GM19043 (cell line): ENCODE measurements at regions not wholly inside any gene's neighbourhood (a gene's known extent, or its start where the extent isn't known, plus 50 kb on each side); places are given as distances from the start of the nearest gene placed in this dataset.

ENCODE experiments used
- ATAC-seq: cut with Tn5 transposase; IDR thresholded peaks from one replicate; pipeline ENCODE4 v1.9.1; 2021; ENCODE audit warnings: low read depth; ENCODE audit not compliant: unreplicated experiment

- ATAC-seq = no peak
These were observed 50.0 kb upstream of the DOCK9 start for GRCh38 chr13:99027661-99028425.

GRCh38 chr13:99028890-99029289, 51.0 kb upstream of the DOCK9 start:
- ATAC-seq = no peak

GRCh38 chr13:99029576-99029975, 51.7 kb upstream of the DOCK9 start:
- no peak for ATAC-seq

GRCh38 chr13:99030326-99030725, 52.5 kb upstream of the DOCK9 start:
- no peak for ATAC-seq

GRCh38 chr13:99031832-99032231, 54.0 kb upstream of the DOCK9 start:
- no peak for ATAC-seq

GRCh38 chr13:99033814-99034213, 56.0 kb upstream of the DOCK9 start:
- ATAC-seq = no peak

- ATAC-seq = no peak
These were observed 56.6 kb upstream of the DOCK9 start for GRCh38 chr13:99034333-99035085.

- no peak for ATAC-seq
These were observed 57.9 kb upstream of the DOCK9 start for GRCh38 chr13:99035715-99036114.

GRCh38 chr13:99037756-99038155, 59.9 kb upstream of the DOCK9 start:
- no peak for ATAC-seq

- ATAC-seq = no peak
These were observed 61.9 kb upstream of the DOCK9 start for GRCh38 chr13:99039718-99040280.

GRCh38 chr13:99040536-99041131, 62.8 kb upstream of the DOCK9 start:
- ATAC-seq = no peak

GRCh38 chr13:99041337-99041736, 63.5 kb upstream of the DOCK9 start:
- ATAC-seq = no peak

- ATAC-seq = peak; percentile 37
These were observed 63.9 kb upstream of the DOCK9 start for GRCh38 chr13:99041788-99042187.

GRCh38 chr13:99042521-99043250, 64.8 kb upstream of the DOCK9 start:
- no peak for ATAC-seq

GRCh38 chr13:99043831-99044231, 66.0 kb upstream of the DOCK9 start:
- ATAC-seq = no peak

GRCh38 chr13:99044764-99045163, 66.9 kb upstream of the DOCK9 start:
- ATAC-seq = no peak

- ATAC-seq = no peak
These were observed 67.5 kb upstream of the DOCK9 start for GRCh38 chr13:99045396-99045795.

GRCh38 chr13:99046851-99047250, 69.0 kb upstream of the DOCK9 start:
- ATAC-seq = no peak

- ATAC-seq = no peak
These were observed 73.2 kb upstream of the DOCK9 start for GRCh38 chr13:99050983-99051488.

GRCh38 chr13:99051768-99052455, 74.0 kb upstream of the DOCK9 start:
- no peak for ATAC-seq
